ENCODE measurements at regions not wholly inside any gene's neighbourhood (a gene's known extent, or its start where the extent isn't known, plus 50 kb on each side); places are given as distances from the start of the nearest gene placed in this dataset.

DNA sequence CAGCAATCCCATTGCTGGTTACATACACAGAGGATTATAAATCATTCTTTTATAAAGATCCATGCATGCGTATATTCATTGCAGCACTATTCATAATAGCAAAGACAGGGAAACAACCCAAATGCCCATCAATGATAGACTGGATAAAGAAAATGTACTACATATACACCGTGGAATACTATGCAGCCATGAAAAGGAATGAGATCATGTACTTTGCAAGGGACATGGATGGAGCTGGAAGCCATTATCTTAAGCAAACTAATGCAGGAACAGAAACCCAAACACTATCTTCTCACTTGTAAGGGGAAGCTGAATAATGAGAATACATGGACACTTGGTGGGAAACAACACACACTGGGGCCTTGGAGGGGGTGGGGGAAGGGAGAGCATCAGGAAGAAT lies 529.7 kb downstream of the TBC1D32 start:
- ChIA-PET CTCF (no interaction called here), POLR2A (no interaction called here)
- no peak for DNase-seq (ENCODE audit: low read depth)
- Histone ChIP-seq H3K4me3 (ENCODE audit: low read depth, low read length) (no peak overlapping the region), H3K36me3 (ENCODE audit: control insufficient read depth, insufficient read depth, low read length) (no peaks in the 10 kb centered on the region), H3K27me3 (ENCODE audit: control insufficient read depth, insufficient read depth, low read length) (no peaks in the 10 kb centered on the region)
- TF ChIP-seq, protein P1, sequence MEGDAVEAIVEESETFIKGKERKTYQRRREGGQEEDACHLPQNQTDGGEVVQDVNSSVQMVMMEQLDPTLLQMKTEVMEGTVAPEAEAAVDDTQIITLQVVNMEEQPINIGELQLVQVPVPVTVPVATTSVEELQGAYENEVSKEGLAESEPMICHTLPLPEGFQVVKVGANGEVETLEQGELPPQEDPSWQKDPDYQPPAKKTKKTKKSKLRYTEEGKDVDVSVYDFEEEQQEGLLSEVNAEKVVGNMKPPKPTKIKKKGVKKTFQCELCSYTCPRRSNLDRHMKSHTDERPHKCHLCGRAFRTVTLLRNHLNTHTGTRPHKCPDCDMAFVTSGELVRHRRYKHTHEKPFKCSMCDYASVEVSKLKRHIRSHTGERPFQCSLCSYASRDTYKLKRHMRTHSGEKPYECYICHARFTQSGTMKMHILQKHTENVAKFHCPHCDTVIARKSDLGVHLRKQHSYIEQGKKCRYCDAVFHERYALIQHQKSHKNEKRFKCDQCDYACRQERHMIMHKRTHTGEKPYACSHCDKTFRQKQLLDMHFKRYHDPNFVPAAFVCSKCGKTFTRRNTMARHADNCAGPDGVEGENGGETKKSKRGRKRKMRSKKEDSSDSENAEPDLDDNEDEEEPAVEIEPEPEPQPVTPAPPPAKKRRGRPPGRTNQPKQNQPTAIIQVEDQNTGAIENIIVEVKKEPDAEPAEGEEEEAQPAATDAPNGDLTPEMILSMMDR (IDR thresholded peaks at IDR 0.05; ENCODE audit: insufficient read depth, low read depth, low read length): no peak

DNA sequence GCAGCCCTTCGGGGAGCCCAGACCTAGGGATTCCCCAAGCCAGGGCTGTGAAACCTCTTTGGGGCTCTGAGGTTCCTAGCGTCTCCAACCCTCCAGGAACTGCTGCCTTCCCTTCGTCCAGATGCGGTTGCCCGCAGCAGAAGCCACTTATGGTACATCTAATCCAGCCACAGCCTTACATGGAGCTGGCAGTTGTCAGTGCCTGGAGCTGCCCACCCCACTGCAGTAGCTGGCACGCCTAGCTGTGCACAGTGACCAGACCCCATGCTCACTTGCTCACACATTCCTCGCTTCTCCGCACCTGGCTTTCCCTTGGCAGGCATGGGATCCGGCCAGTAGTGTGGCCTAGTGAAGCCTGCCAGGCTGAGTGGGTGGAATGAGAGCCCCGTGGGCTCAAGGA lies 547.6 kb downstream of the TBC1D32 start:
- DNase-seq (ENCODE audit: low read depth): no peak
- Histone ChIP-seq H3K27me3 (ENCODE audit: control insufficient read depth, insufficient read depth, low read length) (no peaks in the 10 kb centered on the region), H3K4me3 (ENCODE audit: low read depth, low read length) (no peak overlapping the region), H3K36me3 (ENCODE audit: control insufficient read depth, insufficient read depth, low read length) (no peaks in the 10 kb centered on the region)
- ChIA-PET POLR2A (no interaction called here), CTCF (no interaction called here)
- TF ChIP-seq, protein P1 (IDR thresholded peaks at IDR 0.05; ENCODE audit: insufficient read depth, low read depth, low read length): no peak

DNA sequence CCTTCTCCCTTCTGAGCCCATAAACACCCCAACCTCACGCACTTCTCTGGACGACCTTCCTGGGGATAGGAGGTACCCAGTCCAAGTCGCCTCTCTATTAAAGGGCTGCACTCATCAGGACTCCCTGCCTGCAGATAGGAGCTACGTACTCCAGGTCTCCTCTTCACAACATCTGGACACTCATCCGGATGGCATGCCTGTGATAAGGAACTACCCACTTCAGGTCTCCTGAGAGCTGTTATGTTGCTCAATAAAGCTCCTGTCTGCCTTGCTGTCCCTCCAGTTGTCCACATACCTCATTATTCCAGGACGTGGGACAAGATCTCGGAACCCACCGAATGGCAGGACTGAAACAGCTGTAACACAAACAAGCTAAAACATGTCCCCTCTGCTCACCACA lies 548.0 kb downstream of the TBC1D32 start:
- DNase-seq (ENCODE audit: low read depth): no peak
- CTCF ChIA-PET: no interaction called here
- Histone ChIP-seq H3K27me3 (ENCODE audit: control insufficient read depth, insufficient read depth, low read length) (no peaks in the 10 kb centered on the region), H3K36me3 (ENCODE audit: control insufficient read depth, insufficient read depth, low read length) (no peaks in the 10 kb centered on the region), H3K4me3 (ENCODE audit: low read depth, low read length) (no peak overlapping the region)
- POLR2A ChIA-PET: no interaction called here
- TF ChIP-seq, protein P1 (IDR thresholded peaks at IDR 0.05; ENCODE audit: insufficient read depth, low read depth, low read length): no peak

DNA sequence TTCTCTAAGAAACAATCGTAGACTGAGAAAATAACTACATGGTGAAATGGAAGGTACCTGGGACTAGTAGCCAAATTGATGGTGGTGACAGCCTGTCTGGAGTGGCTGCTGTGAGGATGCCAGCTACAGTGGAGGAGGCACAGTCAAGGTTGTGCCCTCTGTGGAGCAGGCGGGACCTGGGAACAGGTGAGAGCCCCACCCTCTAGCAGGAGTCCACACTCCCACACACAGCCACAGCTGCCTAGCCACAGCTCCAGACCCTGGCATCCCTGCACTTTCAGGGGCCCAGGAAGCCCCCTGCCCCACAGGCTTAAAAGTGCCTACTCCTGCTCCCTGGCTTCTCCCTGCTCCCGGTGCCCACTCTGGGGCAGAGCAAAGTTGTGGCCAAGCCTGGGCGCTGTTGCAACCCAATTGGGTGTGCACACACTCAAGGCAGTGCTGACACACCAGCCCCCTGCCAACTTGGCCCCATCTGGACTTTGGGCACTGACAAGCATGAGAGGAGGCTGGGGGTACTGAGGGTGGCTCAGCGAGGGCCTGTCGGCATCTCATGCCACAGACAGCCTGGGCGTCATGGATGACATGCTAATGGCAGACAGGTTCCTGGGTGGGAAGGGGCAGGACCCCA lies 548.7 kb downstream of the TBC1D32 start:
- CTCF ChIA-PET: no interaction called here
- no peaks in the 10 kb centered on the region for H3K36me3 ChIP-seq (ENCODE audit: control insufficient read depth, insufficient read depth, low read length)
- POLR2A ChIA-PET: no interaction called here
- H3K4me3 ChIP-seq (ENCODE audit: low read depth, low read length): no peak overlapping the region
- DNase-seq (ENCODE audit: low read depth): no peak
- TF ChIP-seq, protein P1 (IDR thresholded peaks at IDR 0.05; ENCODE audit: insufficient read depth, low read depth, low read length): no peak
- H3K27me3 ChIP-seq (ENCODE audit: control insufficient read depth, insufficient read depth, low read length): no peaks in the 10 kb centered on the region

DNA sequence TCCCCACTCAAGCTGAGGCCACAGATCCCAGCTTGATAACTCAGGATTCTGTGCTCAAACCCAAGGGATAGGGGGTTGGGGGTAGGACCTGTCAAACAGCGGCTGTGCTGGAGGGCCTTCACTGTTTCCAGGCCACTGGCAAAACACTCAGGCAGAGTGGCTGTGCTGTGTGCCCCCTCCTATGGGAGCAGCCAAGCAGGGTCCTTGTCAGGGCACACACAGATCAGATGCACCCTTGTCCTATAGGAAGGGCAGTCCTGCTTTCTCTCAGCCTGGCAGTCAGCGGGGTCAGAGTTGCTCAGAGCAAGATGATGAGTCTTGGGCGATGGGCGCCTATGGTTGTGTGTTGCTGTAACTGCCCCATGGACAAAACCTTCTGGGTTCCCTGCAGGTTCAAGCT lies 554.8 kb downstream of the TBC1D32 start:
- H3K27me3 ChIP-seq (ENCODE audit: control insufficient read depth, insufficient read depth, low read length): no peaks in the 10 kb centered on the region
- ChIA-PET POLR2A (no interaction called here), CTCF (no interaction called here)

More for the DNA sequence above, 554.8 kb downstream of the TBC1D32 start:
- DNase-seq (ENCODE audit: low read depth): no peak
- TF ChIP-seq, protein P1 (IDR thresholded peaks at IDR 0.05; ENCODE audit: insufficient read depth, low read depth, low read length): no peak
- Histone ChIP-seq H3K4me3 (ENCODE audit: low read depth, low read length) (no peak overlapping the region), H3K36me3 (ENCODE audit: control insufficient read depth, insufficient read depth, low read length) (no peaks in the 10 kb centered on the region)
